ENCODE measurements at regions not wholly inside any gene's neighbourhood (a gene's known extent, or its start where the extent isn't known, plus 50 kb on each side); places are given as distances from the start of the nearest gene placed in this dataset.

- DNase-seq = no peak
Measured at GRCh38 chr6:105509506-105510331, 106.8 kb upstream of the PREP start.

- DNase-seq = no peak
Measured at GRCh38 chr6:105507811-105508210, 104.9 kb upstream of the PREP start.

- no peak for DNase-seq
Measured at GRCh38 chr6:105504706-105505105, 101.8 kb upstream of the PREP start.

- no peak for DNase-seq
Measured at GRCh38 chr6:105503641-105504040, 100.8 kb upstream of the PREP start.

GRCh38 chr6:105501826-105502344 lies 99.0 kb upstream of the PREP start:
- DNase-seq = no peak

- no peak for DNase-seq
Measured at GRCh38 chr6:105501246-105501645, 98.4 kb upstream of the PREP start.

GRCh38 chr6:105500693-105501092 lies 97.8 kb upstream of the PREP start:
- DNase-seq = no peak

GRCh38 chr6:105499931-105500330 lies 97.0 kb upstream of the PREP start:
- DNase-seq = no peak

GRCh38 chr6:105499136-105499870 lies 96.4 kb upstream of the PREP start:
- no peak for DNase-seq

- no peak for DNase-seq
Measured at GRCh38 chr6:105497549-105497948, 94.7 kb upstream of the PREP start.

GRCh38 chr6:105495515-105495914 lies 92.6 kb upstream of the PREP start:
- DNase-seq = no peak

GRCh38 chr6:105494688-105495087 lies 91.8 kb upstream of the PREP start:
- no peak for DNase-seq

GRCh38 chr6:105493736-105494135 lies 90.9 kb upstream of the PREP start:
- no peak for DNase-seq

- DNase-seq = no peak
Measured at GRCh38 chr6:105492706-105493673, 90.1 kb upstream of the PREP start.

- no peak for DNase-seq
Measured at GRCh38 chr6:105489216-105489530, 86.3 kb upstream of the PREP start.

GRCh38 chr6:105488516-105489215 lies 85.8 kb upstream of the PREP start:
- no peak for DNase-seq

GRCh38 chr6:105487040-105487790 lies 84.3 kb upstream of the PREP start:
- no peak for DNase-seq

GRCh38 chr6:105485456-105485855 lies 82.6 kb upstream of the PREP start:
- no peak for DNase-seq

- DNase-seq = no peak
Measured at GRCh38 chr6:105484238-105485161, 81.6 kb upstream of the PREP start.

GRCh38 chr6:105483492-105483891 lies 80.6 kb upstream of the PREP start:
- DNase-seq = no peak

- no peak for DNase-seq
Measured at GRCh38 chr6:105482921-105483320, 80.0 kb upstream of the PREP start.
